ENCODE measurements at regions not wholly inside any gene's neighbourhood (a gene's known extent, or its start where the extent isn't known, plus 50 kb on each side); places are given as distances from the start of the nearest gene placed in this dataset.

- no peaks in the 10 kb centered on the region for H3K4me1 ChIP-seq
- DNase-seq: no peak
- no peaks in the 10 kb centered on the region for H3K9me3 ChIP-seq
- H3K36me3 ChIP-seq: no peaks in the 10 kb centered on the region
- no peak overlapping the region for H3K27ac ChIP-seq
- H3K4me3 ChIP-seq: no peak overlapping the region
- TF ChIP-seq CTCF (IDR thresholded peaks at IDR 0.05) (no peak), POLR2A (IDR thresholded peaks at IDR 0.05) (no peak)
- intact Hi-C loops (cut with DNase I): no loop called here
- peaks cover 0 to 19% (median 0%) of the 10 kb centered on the region in 4 donors for H3K27me3 ChIP-seq
- WGBS, 2 donors: 86% methylated on average over 1 to 2 of the region's 2 CpGs
These were observed 218.4 kb upstream of the IRS2 start for GRCh38 chr13:110004814-110005213.

GRCh38 chr13:110001670-110002275 lies 215.4 kb upstream of the IRS2 start:
- no peaks in the 10 kb centered on the region for H3K9me3 ChIP-seq
- intact Hi-C loops (cut with DNase I): no loop called here
- H3K36me3 ChIP-seq: no peaks in the 10 kb centered on the region
- H3K4me3 ChIP-seq: no peak overlapping the region
- H3K27ac ChIP-seq: no peak overlapping the region
- no peaks in the 10 kb centered on the region for H3K4me1 ChIP-seq
- H3K27me3 ChIP-seq: peaks cover 0 to 27% (median 0%) of the 10 kb centered on the region in 4 donors
- WGBS, 2 donors: 74 to 76% methylated on average over 7 of the region's 7 CpGs
- no peak for DNase-seq
- TF ChIP-seq POLR2A (IDR thresholded peaks at IDR 0.05): no peak
- TF ChIP-seq CTCF (IDR thresholded peaks at IDR 0.05): no peak

GRCh38 chr13:110000534-110001345 lies 214.4 kb upstream of the IRS2 start:
- H3K9me3 ChIP-seq: no peaks in the 10 kb centered on the region
- H3K27me3 ChIP-seq: peaks cover 0 to 31% (median 0%) of the 10 kb centered on the region in 4 donors
- no peaks in the 10 kb centered on the region for H3K36me3 ChIP-seq
- no peak overlapping the region for H3K4me3 ChIP-seq
- H3K27ac ChIP-seq: no peak overlapping the region
- no peak for DNase-seq
- intact Hi-C loops (cut with DNase I): no loop called here
- 79 to 85% methylated on average over 12 of the region's 12 CpGs for WGBS, 2 donors
- no peaks in the 10 kb centered on the region for H3K4me1 ChIP-seq
- no peak for TF ChIP-seq CTCF (IDR thresholded peaks at IDR 0.05)
- TF ChIP-seq POLR2A (IDR thresholded peaks at IDR 0.05): no peak

- DNase-seq: no peak
- intact Hi-C loops (cut with DNase I): no loop called here
- no peaks in the 10 kb centered on the region for H3K4me1 ChIP-seq
- 50 to 59% methylated on average over 14 to 17 of the region's 21 CpGs for WGBS, 2 donors
- H3K27me3 ChIP-seq: peaks cover 0 to 37% (median 0%) of the 10 kb centered on the region in 4 donors
- no peaks in the 10 kb centered on the region for H3K36me3 ChIP-seq
- no peak for TF ChIP-seq POLR2A (IDR thresholded peaks at IDR 0.05)
- no peak for TF ChIP-seq CTCF (IDR thresholded peaks at IDR 0.05)
- no peaks in the 10 kb centered on the region for H3K9me3 ChIP-seq
- no peak overlapping the region for H3K27ac ChIP-seq
- H3K4me3 ChIP-seq: no peak overlapping the region
These were observed 213.5 kb upstream of the IRS2 start for GRCh38 chr13:109999659-110000533.

Data from esophagus squamous epithelium (tissue), 5 donors.